IMR-90 (cell line): ENCODE measurements at regions not wholly inside any gene's neighbourhood (a gene's known extent, or its start where the extent isn't known, plus 50 kb on each side); places are given as distances from the start of the nearest gene placed in this dataset.

Experiments
- ATAC-seq: fragments of 200-7000 bp; cut with Tn5 transposase; 2 replicates; pipeline ENCODE4 v1.9.1; 2020; ENCODE audit warnings: low read depth, mild to moderate bottlenecking, moderate library complexity
- BruUV-seq: library from RNA; stranded (reverse); fragments of 400-500 nt; replicated peaks from 2 replicates; lab custom pipeline; 2021; lab: Mats Ljungman, UMichigan
- CTCF ChIA-PET: fragments of 300-600 bp; formaldehyde crosslinking; extraction: SDS; loops from one replicate; lab custom pipeline; 2021; ENCODE audit warnings: antibody characterized with exemption; lab: Yijun Ruan, JAX
- POLR2A ChIA-PET: fragments of 300-600 bp; sonication (Branson Sonifier 250); formaldehyde crosslinking; loops from one replicate; lab custom pipeline; 2022; ENCODE audit warnings: antibody characterized with exemption; ENCODE audit not compliant: unreplicated experiment; lab: Charles Lee
- DNase-seq: peaks from one replicate; pipeline ENCODE4 v3.0.0; 2013
- H2AFZ ChIP-seq: replicated peaks from 2 replicates; pipeline ENCODE3; 2013; ENCODE audit warnings: low read length, mild to moderate bottlenecking; ENCODE audit not compliant: poor library complexity
- H2AK5ac ChIP-seq: 2 replicates; pipeline ENCODE4 v1.6.1; 2013; ENCODE audit warnings: low read depth, low read length, inconsistent platforms
- H2AK9ac ChIP-seq: replicated peaks from 2 replicates; pipeline ENCODE3; 2013; ENCODE audit warnings: mild to moderate bottlenecking, low read depth, low read length, moderate library complexity; ENCODE audit not compliant: poor library complexity
- H2BK120ac ChIP-seq: 2 replicates; pipeline ENCODE4 v1.6.1; 2013; ENCODE audit warnings: low read depth, low read length, inconsistent platforms
- H2BK15ac ChIP-seq: 3 replicates; pipeline ENCODE4 v1.6.1; 2013; ENCODE audit warnings: low read depth, low read length, inconsistent platforms
- H2BK20ac ChIP-seq: 2 replicates; pipeline ENCODE4 v1.6.1; 2013; ENCODE audit warnings: low read depth, mild to moderate bottlenecking, inconsistent platforms, low read length, moderate library complexity
- H2BK5ac ChIP-seq: 2 replicates; pipeline ENCODE4 v1.6.1; 2013; ENCODE audit warnings: mild to moderate bottlenecking, low read depth, low read length, inconsistent platforms; ENCODE audit not compliant: poor library complexity, severe bottlenecking
- H3K14ac ChIP-seq: replicated peaks from 2 replicates; pipeline ENCODE4 v1.6.1; 2013; ENCODE audit warnings: low read depth, low read length, inconsistent platforms
- H3K18ac ChIP-seq: 2 replicates; pipeline ENCODE4 v1.6.1; 2013; ENCODE audit warnings: low read depth, low read length, control low read depth
- H3K23ac ChIP-seq: 2 replicates; pipeline ENCODE4 v1.6.1; 2013; ENCODE audit warnings: low read depth, low read length, inconsistent platforms
- H3K27ac ChIP-seq: 2 replicates; pipeline ENCODE4 v1.5.1; 2013; ENCODE audit warnings: mild to moderate bottlenecking, control low read depth, low read length; ENCODE audit not compliant: insufficient read depth
- H3K27me3 ChIP-seq: 2 replicates; pipeline ENCODE4 v1.6.1; 2013; ENCODE audit warnings: low read length; ENCODE audit not compliant: control insufficient read depth, insufficient read depth
- H3K36me3 ChIP-seq: 2 replicates; pipeline ENCODE4 v1.6.1; 2013; ENCODE audit warnings: low read length, mixed read lengths; ENCODE audit not compliant: control insufficient read depth, insufficient read depth
- H3K4ac ChIP-seq: 2 replicates; pipeline ENCODE4 v1.6.1; 2013; ENCODE audit warnings: low read depth, low read length, inconsistent platforms
- H3K4me1 ChIP-seq: 2 replicates; pipeline ENCODE4 v1.6.1; 2013; ENCODE audit warnings: low read length, mixed read lengths; ENCODE audit not compliant: control insufficient read depth, insufficient read depth
- H3K4me2 ChIP-seq: 2 replicates; pipeline ENCODE4 v1.6.1; 2013; ENCODE audit warnings: low read depth, mild to moderate bottlenecking, control low read depth, low read length, moderate library complexity
- H3K4me3 ChIP-seq: 2 replicates; pipeline ENCODE4 v1.5.1; 2013; ENCODE audit warnings: low read depth, mild to moderate bottlenecking, control low read depth, low read length, moderate library complexity; ENCODE audit not compliant: insufficient read depth
- H3K56ac ChIP-seq: 2 replicates; pipeline ENCODE4 v1.6.1; 2013; ENCODE audit warnings: low read length, inconsistent platforms; ENCODE audit not compliant: insufficient read depth; ENCODE audit errors: extremely low read depth
- H3K79me1 ChIP-seq, 2 experiments: 2 replicates each; pipeline ENCODE4 v1.6.1; 2013; ENCODE audit warnings: low read length in 2 of 2, inconsistent platforms in 1 of 2, low read depth in 1 of 2
- H3K9ac ChIP-seq: 2 replicates; pipeline ENCODE4 v1.6.1; 2013; ENCODE audit warnings: low read depth, low read length, control low read depth
- H3K9me1 ChIP-seq: 2 replicates; pipeline ENCODE4 v1.6.1; 2013; ENCODE audit warnings: low read length, inconsistent platforms; ENCODE audit not compliant: insufficient read depth
- H3K9me3 ChIP-seq: 2 replicates; pipeline ENCODE4 v1.6.1; 2013; ENCODE audit warnings: low read length; ENCODE audit not compliant: control insufficient read depth, insufficient read depth
- H4K20me1 ChIP-seq: 2 replicates; pipeline ENCODE4 v1.6.1; 2013; ENCODE audit warnings: low read length, inconsistent platforms; ENCODE audit not compliant: insufficient read depth
- H4K5ac ChIP-seq: 2 replicates; pipeline ENCODE4 v1.6.1; 2013; ENCODE audit warnings: mild to moderate bottlenecking, low read depth, low read length, control low read depth
- H4K8ac ChIP-seq, 2 experiments: 2 replicates each; pipeline ENCODE4 v1.6.1; 2013; ENCODE audit warnings: low read depth in 2 of 2, low read length in 2 of 2, control low read depth in 1 of 2, inconsistent platforms in 1 of 2
- H4K91ac ChIP-seq: 2 replicates; pipeline ENCODE4 v1.6.1; 2013; ENCODE audit warnings: low read depth, low read length, inconsistent platforms; ENCODE audit not compliant: insufficient read depth
- BHLHE40 ChIP-seq: fragments of 150-350 bp; IDR thresholded peaks from 2 replicates; pipeline ENCODE4 v1.6.1; 2016; ENCODE audit warnings: mild to moderate bottlenecking, low read depth, low read length
- CEBPB ChIP-seq: IDR thresholded peaks from 2 replicates; pipeline ENCODE4 v1.6.1; 2012; ENCODE audit warnings: low read depth, low read length, improper control_type of control experiment
- CHD1 ChIP-seq: IDR thresholded peaks from 2 replicates; pipeline ENCODE4 v1.6.1; 2012; ENCODE audit warnings: low read depth, low read length, improper control_type of control experiment
- ELK1 ChIP-seq: fragments of 150-350 bp; IDR thresholded peaks from 2 replicates; pipeline ENCODE4 v1.6.1; 2016; ENCODE audit warnings: low read depth, mild to moderate bottlenecking, low read length, moderate library complexity, borderline replicate concordance
- FOS ChIP-seq: fragments of 150-350 bp; IDR thresholded peaks from 2 replicates; pipeline ENCODE4 v1.6.1; 2016; ENCODE audit warnings: low read depth, low read length
- MAFK ChIP-seq: IDR thresholded peaks from 2 replicates; pipeline ENCODE4 v1.6.1; 2012; ENCODE audit warnings: low read depth, low read length, improper control_type of control experiment
- MAZ ChIP-seq: IDR thresholded peaks from 2 replicates; pipeline ENCODE4 v1.6.1; 2012; ENCODE audit warnings: low read depth, mild to moderate bottlenecking, low read length, improper control_type of control experiment, moderate library complexity, borderline replicate concordance
- MXI1 ChIP-seq: IDR thresholded peaks from 2 replicates; pipeline ENCODE4 v1.6.1; 2012; ENCODE audit warnings: low read depth, mild to moderate bottlenecking, low read length, moderate library complexity, borderline replicate concordance
- NFE2L2 ChIP-seq: fragments of 150-350 bp; IDR thresholded peaks from 2 replicates; pipeline ENCODE4 v1.6.1; 2016; ENCODE audit warnings: low read depth, mild to moderate bottlenecking, low read length
- POLR2A ChIP-seq: IDR thresholded peaks from 2 replicates; pipeline ENCODE4 v1.6.1; 2012; ENCODE audit warnings: mild to moderate bottlenecking, low read depth, low read length
- RAD21 ChIP-seq: IDR thresholded peaks from 2 replicates; pipeline ENCODE4 v1.6.1; 2012; ENCODE audit warnings: low read length, improper control_type of control experiment
- RCOR1 ChIP-seq: IDR thresholded peaks from 2 replicates; pipeline ENCODE4 v1.6.1; 2012; ENCODE audit warnings: mild to moderate bottlenecking, low read length, improper control_type of control experiment; ENCODE audit not compliant: insufficient replicate concordance
- RFX5 ChIP-seq: IDR thresholded peaks from 2 replicates; pipeline ENCODE4 v1.8.0; 2012; ENCODE audit warnings: low read depth, mild to moderate bottlenecking, low read length, moderate library complexity
- SMC3 ChIP-seq: fragments of 150-350 bp; IDR thresholded peaks from 2 replicates; pipeline ENCODE4 v1.6.1; 2016; ENCODE audit warnings: low read depth, mild to moderate bottlenecking, antibody characterized with exemption, low read length, moderate library complexity
- USF2 ChIP-seq: fragments of 150-350 bp; IDR thresholded peaks from 2 replicates; pipeline ENCODE4 v1.6.1; 2017; ENCODE audit warnings: mild to moderate bottlenecking, antibody characterized with exemption, low read length, low read depth
- dilution Hi-C: fragments of 300-500 bp; cut with HindIII; formaldehyde crosslinking; loops from one replicate; pipeline ENCODE4 v1.14.3; 2018; ENCODE audit warnings: low sequenced_read_pairs; ENCODE audit not compliant: unreplicated experiment
- in situ Hi-C: fragments of 300-500 bp; cut with MboI; formaldehyde crosslinking; loops from 3 replicates; pipeline ENCODE4 v1.14.3; 2019; ENCODE audit warnings: low sequenced_read_pairs, inconsistent platforms, mixed read lengths
- intact Hi-C: fragments of 100-400 bp; cut with micrococcal nuclease; formaldehyde crosslinking; loops from 2 replicates; pipeline ENCODE4 v1.10.0; 2022
- TF ChIP-seq, protein P1 (sequence below): conservative IDR thresholded peaks from 2 replicates; pipeline ENCODE4 v1.5.1; 2012; ENCODE audit warnings: mild to moderate bottlenecking, low read depth, low read length, improper control_type of control experiment

DNA sequence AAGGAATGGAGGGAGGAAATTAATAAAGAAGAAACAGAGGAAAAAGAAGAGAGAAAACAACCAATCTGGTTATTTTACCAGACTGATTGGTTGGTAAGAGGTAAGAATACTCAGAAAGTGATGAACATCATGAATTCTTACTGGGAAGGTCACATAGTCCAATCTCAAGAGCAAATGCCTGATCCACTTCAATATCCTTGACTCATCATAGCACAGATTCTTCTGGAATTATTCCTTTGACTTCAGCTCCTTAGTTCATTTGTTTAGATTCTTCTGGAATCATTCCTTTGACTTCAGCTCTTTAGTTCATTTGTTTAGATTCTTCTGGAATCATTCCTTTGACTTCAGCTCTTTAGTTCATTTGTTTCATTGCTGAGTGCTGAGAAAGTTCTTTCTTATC is 2030.6 kb upstream of the CELF4 start:
- Histone ChIP-seq H3K4me1 (no peaks in the 10 kb centered on the region), H3K4me3 (no peak overlapping the region), H3K23ac (no peak overlapping the region), H3K4me2 (no peak overlapping the region), H3K9me3 (no peaks in the 10 kb centered on the region), H3K4ac (no peak overlapping the region), H3K18ac (no peak overlapping the region), H4K91ac (no peak overlapping the region), H3K27ac (no peak overlapping the region; the same call in 1 of the 2 replicates), H2BK120ac (no peak overlapping the region), H3K9ac (no peak overlapping the region), H2AK5ac (no peak overlapping the region), H2AFZ (no peak overlapping the region), H3K14ac (no peak overlapping the region), H2BK20ac (no peak overlapping the region), H3K36me3 (no peaks in the 10 kb centered on the region), H3K79me1 (no peaks in the 10 kb centered on the region), H3K56ac (no peak overlapping the region), H4K8ac (no peak overlapping the region; a peak in 1 of 4 replicates), H3K27me3 (no peaks in the 10 kb centered on the region), H2AK9ac (no peak overlapping the region), H4K5ac (no peak overlapping the region), H3K9me1 (no peaks in the 10 kb centered on the region), H2BK15ac (no peak overlapping the region), H2BK5ac (no peak overlapping the region), H4K20me1 (no peaks in the 10 kb centered on the region)
- ATAC-seq (peak; percentile 93), DNase-seq (peak; percentile 73)
- intact Hi-C loops, result no loop called here
- ChIA-PET POLR2A (no interaction called here), CTCF (no interaction called here)
- TF ChIP-seq RAD21, result no peak
- no peak for TF ChIP-seq SMC3
- TF ChIP-seq MAZ, result no peak
- no peak for TF ChIP-seq MXI1
- TF ChIP-seq FOS, result no peak
- TF ChIP-seq BHLHE40, result no peak
- TF ChIP-seq CEBPB, result no peak
- no peak for TF ChIP-seq USF2
- no peak for TF ChIP-seq MAFK
- no peak for TF ChIP-seq ELK1
- TF ChIP-seq POLR2A, result no peak
- no peak for TF ChIP-seq RCOR1
- TF ChIP-seq NFE2L2, result no peak
- no peak for TF ChIP-seq RFX5
- TF ChIP-seq CHD1, result no peak
- TF ChIP-seq, protein P1, sequence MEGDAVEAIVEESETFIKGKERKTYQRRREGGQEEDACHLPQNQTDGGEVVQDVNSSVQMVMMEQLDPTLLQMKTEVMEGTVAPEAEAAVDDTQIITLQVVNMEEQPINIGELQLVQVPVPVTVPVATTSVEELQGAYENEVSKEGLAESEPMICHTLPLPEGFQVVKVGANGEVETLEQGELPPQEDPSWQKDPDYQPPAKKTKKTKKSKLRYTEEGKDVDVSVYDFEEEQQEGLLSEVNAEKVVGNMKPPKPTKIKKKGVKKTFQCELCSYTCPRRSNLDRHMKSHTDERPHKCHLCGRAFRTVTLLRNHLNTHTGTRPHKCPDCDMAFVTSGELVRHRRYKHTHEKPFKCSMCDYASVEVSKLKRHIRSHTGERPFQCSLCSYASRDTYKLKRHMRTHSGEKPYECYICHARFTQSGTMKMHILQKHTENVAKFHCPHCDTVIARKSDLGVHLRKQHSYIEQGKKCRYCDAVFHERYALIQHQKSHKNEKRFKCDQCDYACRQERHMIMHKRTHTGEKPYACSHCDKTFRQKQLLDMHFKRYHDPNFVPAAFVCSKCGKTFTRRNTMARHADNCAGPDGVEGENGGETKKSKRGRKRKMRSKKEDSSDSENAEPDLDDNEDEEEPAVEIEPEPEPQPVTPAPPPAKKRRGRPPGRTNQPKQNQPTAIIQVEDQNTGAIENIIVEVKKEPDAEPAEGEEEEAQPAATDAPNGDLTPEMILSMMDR, result no peak
- in situ Hi-C loops, result no loop called here
- dilution Hi-C loops, result no loop called here
- no TSS peak for BruUV-seq
